ENCODE measurements at regions not wholly inside any gene's neighbourhood (a gene's known extent, or its start where the extent isn't known, plus 50 kb on each side); places are given as distances from the start of the nearest gene placed in this dataset.

GRCh38 chr13:34570698-34571353, 371.2 kb upstream of the NBEA start:
- TF ChIP-seq CTCF (IDR thresholded peaks at IDR 0.05 in 2 of 3, conservative IDR thresholded peaks at IDR 0.05 in 1 of 3; ENCODE audit: borderline replicate concordance in 1 of 3, insufficient read depth in 1 of 3, low read depth in 2 of 3, low read length in 2 of 3), result no peak
- no peak for TF ChIP-seq EZH2 (IDR thresholded peaks at IDR 0.05)
- TF ChIP-seq EZH2phosphoT487 (IDR thresholded peaks at IDR 0.05; ENCODE audit: borderline replicate concordance), result no peak
- TF ChIP-seq RAD21 (IDR thresholded peaks at IDR 0.05; ENCODE audit: low read depth), result no peak
- TF ChIP-seq POLR2A (IDR thresholded peaks at IDR 0.05; ENCODE audit: borderline replicate concordance, extremely low read depth, insufficient read depth, insufficient read length), result no peak
